ENCODE measurements at regions not wholly inside any gene's neighbourhood (a gene's known extent, or its start where the extent isn't known, plus 50 kb on each side); places are given as distances from the start of the nearest gene placed in this dataset.

DNA sequence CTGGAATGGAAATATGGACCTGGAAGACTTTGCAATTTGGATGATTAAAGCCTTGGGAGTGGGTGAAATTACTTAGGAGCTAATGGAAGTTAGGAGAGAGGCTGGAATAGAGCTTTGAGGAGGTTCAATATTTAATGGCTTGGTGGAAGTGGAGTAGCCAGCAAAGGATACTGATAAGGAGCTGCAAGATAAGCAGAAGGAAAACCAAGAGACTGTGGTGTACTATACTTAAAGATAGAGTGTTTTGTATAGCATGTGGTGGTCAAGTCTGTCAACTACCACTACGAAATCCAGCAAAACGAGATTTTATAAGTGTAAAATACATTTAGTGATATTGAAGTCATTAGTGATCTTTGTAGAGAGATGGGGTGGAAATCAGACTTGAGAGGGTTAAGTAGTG lies 54.0 kb upstream of the TMLHE start:
- TF ChIP-seq POLR2AphosphoS5 (IDR thresholded peaks at IDR 0.05; ENCODE audit: low read depth) (no peak), GABPA (IDR thresholded peaks at IDR 0.05; ENCODE audit: low read depth) (no peak)
- TF ChIP-seq, protein P1, sequence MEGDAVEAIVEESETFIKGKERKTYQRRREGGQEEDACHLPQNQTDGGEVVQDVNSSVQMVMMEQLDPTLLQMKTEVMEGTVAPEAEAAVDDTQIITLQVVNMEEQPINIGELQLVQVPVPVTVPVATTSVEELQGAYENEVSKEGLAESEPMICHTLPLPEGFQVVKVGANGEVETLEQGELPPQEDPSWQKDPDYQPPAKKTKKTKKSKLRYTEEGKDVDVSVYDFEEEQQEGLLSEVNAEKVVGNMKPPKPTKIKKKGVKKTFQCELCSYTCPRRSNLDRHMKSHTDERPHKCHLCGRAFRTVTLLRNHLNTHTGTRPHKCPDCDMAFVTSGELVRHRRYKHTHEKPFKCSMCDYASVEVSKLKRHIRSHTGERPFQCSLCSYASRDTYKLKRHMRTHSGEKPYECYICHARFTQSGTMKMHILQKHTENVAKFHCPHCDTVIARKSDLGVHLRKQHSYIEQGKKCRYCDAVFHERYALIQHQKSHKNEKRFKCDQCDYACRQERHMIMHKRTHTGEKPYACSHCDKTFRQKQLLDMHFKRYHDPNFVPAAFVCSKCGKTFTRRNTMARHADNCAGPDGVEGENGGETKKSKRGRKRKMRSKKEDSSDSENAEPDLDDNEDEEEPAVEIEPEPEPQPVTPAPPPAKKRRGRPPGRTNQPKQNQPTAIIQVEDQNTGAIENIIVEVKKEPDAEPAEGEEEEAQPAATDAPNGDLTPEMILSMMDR (IDR thresholded peaks at IDR 0.05; ENCODE audit: insufficient read depth, low read length) = no peak
- TF ChIP-seq, protein P2, sequence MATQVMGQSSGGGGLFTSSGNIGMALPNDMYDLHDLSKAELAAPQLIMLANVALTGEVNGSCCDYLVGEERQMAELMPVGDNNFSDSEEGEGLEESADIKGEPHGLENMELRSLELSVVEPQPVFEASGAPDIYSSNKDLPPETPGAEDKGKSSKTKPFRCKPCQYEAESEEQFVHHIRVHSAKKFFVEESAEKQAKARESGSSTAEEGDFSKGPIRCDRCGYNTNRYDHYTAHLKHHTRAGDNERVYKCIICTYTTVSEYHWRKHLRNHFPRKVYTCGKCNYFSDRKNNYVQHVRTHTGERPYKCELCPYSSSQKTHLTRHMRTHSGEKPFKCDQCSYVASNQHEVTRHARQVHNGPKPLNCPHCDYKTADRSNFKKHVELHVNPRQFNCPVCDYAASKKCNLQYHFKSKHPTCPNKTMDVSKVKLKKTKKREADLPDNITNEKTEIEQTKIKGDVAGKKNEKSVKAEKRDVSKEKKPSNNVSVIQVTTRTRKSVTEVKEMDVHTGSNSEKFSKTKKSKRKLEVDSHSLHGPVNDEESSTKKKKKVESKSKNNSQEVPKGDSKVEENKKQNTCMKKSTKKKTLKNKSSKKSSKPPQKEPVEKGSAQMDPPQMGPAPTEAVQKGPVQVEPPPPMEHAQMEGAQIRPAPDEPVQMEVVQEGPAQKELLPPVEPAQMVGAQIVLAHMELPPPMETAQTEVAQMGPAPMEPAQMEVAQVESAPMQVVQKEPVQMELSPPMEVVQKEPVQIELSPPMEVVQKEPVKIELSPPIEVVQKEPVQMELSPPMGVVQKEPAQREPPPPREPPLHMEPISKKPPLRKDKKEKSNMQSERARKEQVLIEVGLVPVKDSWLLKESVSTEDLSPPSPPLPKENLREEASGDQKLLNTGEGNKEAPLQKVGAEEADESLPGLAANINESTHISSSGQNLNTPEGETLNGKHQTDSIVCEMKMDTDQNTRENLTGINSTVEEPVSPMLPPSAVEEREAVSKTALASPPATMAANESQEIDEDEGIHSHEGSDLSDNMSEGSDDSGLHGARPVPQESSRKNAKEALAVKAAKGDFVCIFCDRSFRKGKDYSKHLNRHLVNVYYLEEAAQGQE (IDR thresholded peaks at IDR 0.05; ENCODE audit: insufficient replicate concordance, low read depth) = no peak
